ENCODE measurements at regions not wholly inside any gene's neighbourhood (a gene's known extent, or its start where the extent isn't known, plus 50 kb on each side); places are given as distances from the start of the nearest gene placed in this dataset.

DNA sequence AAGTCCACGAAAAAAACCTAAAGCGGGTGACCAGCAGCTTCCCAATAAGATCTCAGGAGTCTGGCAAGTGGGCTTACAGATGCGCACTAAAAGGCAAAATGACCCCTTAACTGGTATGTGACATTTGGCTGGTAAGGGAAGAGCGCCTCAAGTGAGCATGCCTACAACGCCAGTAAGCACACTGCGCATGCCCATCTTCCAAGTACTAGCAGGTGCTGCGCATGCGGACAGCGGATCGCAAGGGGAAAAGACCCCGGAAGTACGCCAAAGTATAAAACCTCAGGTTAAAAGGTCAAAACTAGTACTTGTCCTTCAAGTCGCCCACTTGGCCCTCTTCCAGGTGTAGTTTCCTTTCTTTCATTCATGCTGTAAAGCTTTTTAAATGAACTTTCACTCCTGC, 518.5 kb upstream of the MDGA2 start:
- TF ChIP-seq, protein P1, sequence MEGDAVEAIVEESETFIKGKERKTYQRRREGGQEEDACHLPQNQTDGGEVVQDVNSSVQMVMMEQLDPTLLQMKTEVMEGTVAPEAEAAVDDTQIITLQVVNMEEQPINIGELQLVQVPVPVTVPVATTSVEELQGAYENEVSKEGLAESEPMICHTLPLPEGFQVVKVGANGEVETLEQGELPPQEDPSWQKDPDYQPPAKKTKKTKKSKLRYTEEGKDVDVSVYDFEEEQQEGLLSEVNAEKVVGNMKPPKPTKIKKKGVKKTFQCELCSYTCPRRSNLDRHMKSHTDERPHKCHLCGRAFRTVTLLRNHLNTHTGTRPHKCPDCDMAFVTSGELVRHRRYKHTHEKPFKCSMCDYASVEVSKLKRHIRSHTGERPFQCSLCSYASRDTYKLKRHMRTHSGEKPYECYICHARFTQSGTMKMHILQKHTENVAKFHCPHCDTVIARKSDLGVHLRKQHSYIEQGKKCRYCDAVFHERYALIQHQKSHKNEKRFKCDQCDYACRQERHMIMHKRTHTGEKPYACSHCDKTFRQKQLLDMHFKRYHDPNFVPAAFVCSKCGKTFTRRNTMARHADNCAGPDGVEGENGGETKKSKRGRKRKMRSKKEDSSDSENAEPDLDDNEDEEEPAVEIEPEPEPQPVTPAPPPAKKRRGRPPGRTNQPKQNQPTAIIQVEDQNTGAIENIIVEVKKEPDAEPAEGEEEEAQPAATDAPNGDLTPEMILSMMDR (conservative IDR thresholded peaks at IDR 0.05): no peak
- no peak for TF ChIP-seq EZH2 (IDR thresholded peaks at IDR 0.05; ENCODE audit: low read depth)

Data from PC-9 (cell line).